ENCODE measurements at regions not wholly inside any gene's neighbourhood (a gene's known extent, or its start where the extent isn't known, plus 50 kb on each side); places are given as distances from the start of the nearest gene placed in this dataset.
"Not testable (repeated sequence)": the region's sequence is repeated elsewhere in the genome, so short reads cannot be mapped to it uniquely, and the experiment has no call there.

- not testable (repeated sequence) for DNase-seq (ENCODE audit: low read depth)
Measured at GRCh38 chrX:129084291-129084690, 439.0 kb downstream of the SMARCA1 start.

DNA sequence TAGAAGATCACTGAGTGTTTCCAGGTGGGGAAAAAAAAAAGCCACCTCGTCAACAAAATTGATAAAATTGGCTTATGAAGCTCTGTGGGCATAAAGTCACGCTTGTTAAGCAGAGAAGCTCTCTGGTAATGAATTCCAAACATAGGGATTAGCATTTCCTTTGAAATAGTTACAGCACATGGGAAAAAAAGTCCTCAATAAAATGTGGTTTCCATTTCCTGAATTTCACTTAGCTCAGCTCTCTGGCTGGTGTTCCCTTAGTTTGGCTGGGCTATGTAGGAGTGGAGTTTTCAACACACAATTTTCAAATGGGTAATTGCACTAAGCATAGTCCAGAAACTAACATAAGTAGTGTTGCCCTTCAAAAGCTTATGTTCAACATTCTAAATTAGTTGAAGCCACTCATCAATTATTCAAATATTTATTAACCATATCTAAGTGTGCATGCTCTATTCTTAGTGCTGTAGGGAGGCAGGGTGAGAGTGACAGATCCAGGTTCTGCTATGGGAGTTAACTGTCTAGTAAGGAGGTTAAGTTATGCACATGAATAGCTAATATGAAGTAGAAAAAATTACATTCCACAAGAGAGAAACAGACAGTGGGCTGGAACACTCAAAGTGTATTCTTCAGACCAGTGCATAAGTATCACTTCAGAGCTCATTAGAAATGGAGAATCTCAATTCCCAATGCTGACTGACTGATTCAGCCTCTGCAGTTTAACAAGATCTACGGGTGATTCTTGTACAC is 445.7 kb downstream of the SMARCA1 start:
- DNase-seq (ENCODE audit: low read depth): no peak

- DNase-seq (ENCODE audit: low read depth): no peak
Measured at GRCh38 chrX:129071390-129071789, 451.9 kb downstream of the SMARCA1 start.

DNA sequence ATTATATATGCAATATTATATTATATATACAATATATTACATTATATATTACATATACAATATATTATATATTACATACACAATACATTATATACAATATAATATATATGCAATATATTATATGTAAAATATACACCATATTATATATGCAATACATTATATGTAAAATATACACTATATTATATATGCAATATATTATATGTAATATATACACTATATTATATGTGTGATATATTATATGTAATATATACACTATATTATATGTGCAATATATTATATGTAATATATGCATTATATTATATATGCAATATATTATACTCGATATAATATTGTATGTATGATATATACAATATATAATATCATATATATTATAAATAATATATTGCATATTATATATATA is 457.4 kb downstream of the SMARCA1 start:
- no peak for DNase-seq (ENCODE audit: low read depth)

- no peak for DNase-seq (ENCODE audit: low read depth)
Measured at GRCh38 chrX:129058405-129058804, 464.9 kb downstream of the SMARCA1 start.

GRCh38 chrX:129043138-129043537 is 480.2 kb downstream of the SMARCA1 start:
- no peak for DNase-seq (ENCODE audit: low read depth)

DNA sequence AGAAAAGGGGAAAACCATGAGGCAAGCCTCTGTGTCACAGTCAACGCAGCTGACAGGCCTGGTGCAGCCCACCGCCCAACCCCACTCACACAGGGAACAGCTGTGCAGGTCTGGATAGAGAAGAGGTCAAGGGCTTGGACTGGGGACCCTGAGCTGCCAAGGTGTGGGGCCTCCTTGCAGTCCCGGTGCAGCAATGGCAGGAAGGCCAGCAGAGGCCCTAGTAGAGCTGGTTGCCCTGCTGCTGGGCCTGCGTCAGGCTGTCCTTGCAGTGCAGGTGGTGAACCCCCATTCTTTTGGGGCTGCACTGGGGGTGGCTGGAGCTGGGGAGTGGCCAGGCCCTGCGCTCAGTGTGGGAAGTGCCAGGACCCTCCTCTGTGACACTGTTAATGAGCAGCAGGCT is 482.0 kb downstream of the SMARCA1 start:
- no peak for DNase-seq (ENCODE audit: low read depth)

GRCh38 chrX:129040124-129040523 is 483.2 kb downstream of the SMARCA1 start:
- no peak for DNase-seq (ENCODE audit: low read depth)

- no peak for DNase-seq (ENCODE audit: low read depth)
Measured at GRCh38 chrX:129039176-129039575, 484.1 kb downstream of the SMARCA1 start.

GRCh38 chrX:129037389-129037788 is 485.9 kb downstream of the SMARCA1 start:
- no peak for DNase-seq (ENCODE audit: low read depth)

- DNase-seq (ENCODE audit: low read depth): no peak
Measured at GRCh38 chrX:129035180-129035579, 488.1 kb downstream of the SMARCA1 start.

DNA sequence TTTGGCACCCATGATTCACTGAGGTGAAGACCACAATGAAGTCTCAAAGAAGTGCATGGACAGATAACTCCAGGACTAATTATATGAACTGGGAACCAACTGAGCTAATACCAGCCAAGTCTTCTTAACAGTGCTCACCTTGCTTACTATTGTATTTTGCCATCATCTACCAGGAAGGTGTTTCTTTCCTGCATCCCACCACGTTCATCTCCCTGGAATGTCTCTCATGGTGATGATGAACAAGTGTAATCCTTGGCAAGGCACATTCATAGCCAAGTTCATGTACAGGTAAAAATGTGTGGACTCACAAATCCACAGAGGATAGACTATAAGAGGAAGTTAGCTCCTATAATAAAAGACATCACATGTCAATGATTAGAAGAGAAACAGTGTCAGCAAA is 489.1 kb downstream of the SMARCA1 start:
- no peak for DNase-seq (ENCODE audit: low read depth)

- DNase-seq (ENCODE audit: low read depth): no peak
Measured at GRCh38 chrX:129026202-129026601, 497.1 kb downstream of the SMARCA1 start.

- DNase-seq (ENCODE audit: low read depth): no peak
Measured at GRCh38 chrX:129025376-129025775, 497.9 kb downstream of the SMARCA1 start.

GRCh38 chrX:129019412-129019811 is 503.9 kb downstream of the SMARCA1 start:
- no peak for DNase-seq (ENCODE audit: low read depth)

DNA sequence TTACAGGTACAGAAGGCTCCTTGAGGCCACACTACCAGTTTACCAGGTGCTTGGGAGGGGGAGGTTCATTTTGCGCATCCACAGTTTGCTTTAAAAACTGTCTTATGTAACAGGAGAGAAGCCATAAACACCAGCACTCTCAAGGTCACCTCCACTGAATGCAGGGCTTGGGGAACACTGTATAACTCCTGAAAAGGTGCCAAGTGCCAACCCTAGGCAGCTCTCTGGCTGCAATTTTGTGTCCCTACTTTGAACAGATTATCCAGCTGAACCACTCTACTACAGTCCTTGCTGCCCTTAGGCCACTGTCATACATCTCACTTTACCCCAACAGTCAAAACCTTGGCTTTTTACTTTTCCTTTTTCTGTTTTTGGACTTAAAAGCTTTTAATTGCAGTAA is 507.9 kb downstream of the SMARCA1 start:
- no peak for DNase-seq (ENCODE audit: low read depth)

DNA sequence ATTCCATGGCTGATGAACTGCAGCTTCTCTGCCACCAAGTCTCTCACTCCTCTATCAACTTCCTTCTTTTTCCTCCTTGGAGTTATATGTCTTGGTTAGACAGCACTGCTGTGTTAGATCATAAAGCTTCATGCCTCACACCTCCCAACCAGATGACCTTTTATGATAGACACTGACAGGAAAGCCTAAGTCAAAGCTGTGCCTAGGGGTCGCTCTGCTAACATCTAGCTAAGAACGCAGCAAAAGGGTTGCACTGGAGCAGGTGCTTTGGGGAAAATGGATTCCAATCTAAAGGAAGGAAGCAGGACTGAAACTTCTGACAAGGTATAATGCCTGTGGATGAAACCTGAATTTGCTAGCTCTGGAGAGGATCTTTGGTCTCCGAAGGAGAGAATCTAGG is 509.7 kb downstream of the SMARCA1 start:
- no peak for DNase-seq (ENCODE audit: low read depth)

DNA sequence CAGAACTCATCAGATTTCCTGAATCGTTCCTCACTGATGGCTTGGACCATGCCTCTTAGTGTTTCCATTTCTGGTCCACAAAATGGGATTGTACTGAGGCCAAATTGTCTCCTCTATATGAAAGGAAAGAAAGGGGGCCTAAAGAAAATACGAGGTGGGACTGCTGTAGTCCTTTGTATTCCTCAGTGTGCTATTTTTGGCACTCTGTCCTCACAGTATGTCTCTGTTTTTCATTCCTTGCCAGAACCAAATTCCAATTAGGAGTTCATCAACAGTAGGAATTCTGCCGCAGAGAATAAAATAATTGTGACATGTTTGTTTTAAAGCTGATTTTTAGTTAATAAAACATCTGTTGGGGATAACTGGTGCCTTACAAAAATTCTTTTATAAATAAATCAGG is 515.7 kb downstream of the SMARCA1 start:
- DNase-seq (ENCODE audit: low read depth): no peak

DNA sequence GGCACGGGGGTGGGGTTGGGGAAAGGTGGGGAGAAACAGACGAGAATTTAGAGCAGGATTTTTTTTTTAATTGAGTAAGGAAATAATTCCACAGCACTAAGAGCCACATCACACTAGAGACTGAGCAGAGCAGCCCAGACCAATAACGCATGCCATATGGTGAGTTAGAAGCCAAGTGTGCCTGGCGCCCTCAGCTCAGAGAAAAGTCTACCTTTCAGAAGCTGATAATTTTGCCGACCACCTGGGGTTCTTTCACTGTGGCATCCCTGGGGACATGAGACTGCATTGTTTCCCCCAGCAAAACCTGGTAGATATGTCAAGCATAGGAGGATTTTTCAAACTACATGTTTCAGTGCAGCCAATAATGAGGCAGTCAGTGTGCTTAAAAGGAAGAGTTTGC is 516.8 kb downstream of the SMARCA1 start:
- no peak for DNase-seq (ENCODE audit: low read depth)

DNA sequence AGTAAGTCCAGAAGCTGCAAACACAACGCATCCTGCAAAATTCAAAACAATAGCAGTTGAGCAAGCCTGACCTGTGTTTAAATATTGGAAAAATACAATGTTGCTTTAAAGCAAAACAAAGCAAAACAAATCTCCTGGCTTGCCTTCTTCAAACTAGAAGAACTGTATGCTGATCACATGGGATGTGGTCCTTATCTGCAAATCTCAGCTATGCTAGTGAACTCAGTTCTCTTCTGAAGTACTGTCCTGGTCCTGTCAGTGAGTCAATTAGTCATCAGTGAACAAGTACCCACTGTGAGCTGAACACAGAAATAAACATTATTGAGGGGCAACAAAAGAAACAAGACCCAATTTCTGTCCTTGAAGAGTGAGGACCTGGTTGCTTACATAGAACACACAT is 522.5 kb downstream of the SMARCA1 start:
- DNase-seq (ENCODE audit: low read depth): no peak

- DNase-seq (ENCODE audit: low read depth): no peak
Measured at GRCh38 chrX:129000018-129000417, 523.3 kb downstream of the SMARCA1 start.

DNA sequence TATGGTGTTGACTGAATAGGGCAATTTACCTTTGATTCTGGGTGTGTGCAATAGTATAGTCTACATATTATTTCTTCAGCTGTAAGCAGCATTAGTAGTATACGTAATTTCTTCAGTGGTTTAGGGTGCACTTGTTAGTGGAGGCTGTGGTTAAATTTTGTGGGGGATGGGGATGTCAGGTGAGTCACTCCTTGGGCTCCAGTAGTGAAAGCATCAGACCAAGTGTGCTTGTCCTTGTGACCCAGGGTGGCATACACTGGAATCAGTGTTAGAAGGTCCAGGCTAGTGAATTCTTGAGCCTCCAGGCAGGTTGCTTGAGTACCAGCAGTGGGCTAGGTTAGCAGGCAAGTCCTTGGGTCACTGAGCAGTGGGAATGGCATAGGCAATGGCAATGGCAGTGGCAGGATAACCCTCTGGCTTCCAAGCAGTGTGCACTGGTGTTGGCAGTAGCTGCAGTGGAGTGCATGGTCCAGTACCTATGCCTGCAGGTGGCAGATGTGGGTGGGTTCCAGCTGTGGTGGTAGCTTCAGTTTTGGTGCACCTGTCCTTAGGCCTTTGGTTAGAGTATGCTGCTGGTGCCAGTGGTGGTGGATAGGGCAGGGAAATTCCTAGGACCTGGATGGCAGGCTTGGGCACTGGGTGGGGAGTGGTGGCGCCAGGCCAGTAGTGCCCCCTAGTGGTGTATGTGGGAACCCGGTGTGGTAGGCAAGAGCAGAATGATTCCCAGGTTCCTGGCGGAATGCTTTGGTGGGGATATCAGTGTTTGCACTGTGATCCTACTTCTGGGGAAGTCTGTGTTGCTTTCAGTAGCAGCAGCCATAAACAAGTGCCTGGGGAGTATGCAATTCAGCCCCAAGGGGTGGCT is 531.0 kb downstream of the SMARCA1 start:
- no peak for DNase-seq (ENCODE audit: low read depth)

- DNase-seq (ENCODE audit: low read depth): no peak
Measured at GRCh38 chrX:128975745-128976144, 547.5 kb downstream of the SMARCA1 start.
